ENCODE measurements at regions not wholly inside any gene's neighbourhood (a gene's known extent, or its start where the extent isn't known, plus 50 kb on each side); places are given as distances from the start of the nearest gene placed in this dataset.

DNA sequence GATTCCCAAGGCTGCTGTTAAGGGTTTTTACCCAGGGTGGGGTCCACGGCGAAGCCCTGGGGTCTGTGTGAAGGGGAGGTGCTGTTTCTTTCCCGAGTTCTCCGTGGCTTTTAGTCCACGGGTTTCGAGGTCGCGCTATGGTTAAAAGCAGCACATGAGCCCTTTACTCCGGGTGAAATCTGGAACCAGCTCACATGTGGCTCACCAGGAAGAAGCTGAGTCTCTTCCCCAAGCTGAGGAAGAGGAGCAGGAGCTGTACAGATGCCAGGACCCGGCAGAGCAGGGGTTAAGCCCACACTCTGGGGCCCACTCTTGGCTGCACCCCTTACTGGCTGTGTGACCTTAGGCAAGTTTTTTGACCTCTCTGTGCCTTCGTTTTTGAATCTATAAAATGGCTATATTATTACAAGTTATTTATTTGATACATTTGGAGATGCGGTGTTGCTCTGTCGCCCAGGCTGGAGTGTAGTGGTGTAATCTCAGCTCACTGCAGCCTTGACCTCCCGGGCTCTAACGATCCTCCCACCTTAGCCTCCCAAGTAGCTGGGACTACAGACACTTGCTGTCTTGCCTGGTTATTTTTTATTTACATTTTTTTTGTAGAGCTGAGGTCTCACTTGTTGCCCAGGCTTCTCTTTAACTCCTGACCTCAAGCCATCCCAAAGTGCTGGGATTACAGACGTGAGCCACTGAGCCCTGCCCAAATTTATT lies 266.3 kb downstream of the AACS start:
- TF ChIP-seq BRCA1 (IDR thresholded peaks at IDR 0.05; ENCODE audit: low read depth, low read length) (no peak), RAD21 (IDR thresholded peaks at IDR 0.05 in 1 of 2, conservative IDR thresholded peaks at IDR 0.05 in 1 of 2; ENCODE audit: low read depth in 2 of 2, low read length in 2 of 2) (no peak), TEAD4 (IDR thresholded peaks at IDR 0.05; ENCODE audit: low read depth, low read length) (no peak)
- TF ChIP-seq, protein P1, sequence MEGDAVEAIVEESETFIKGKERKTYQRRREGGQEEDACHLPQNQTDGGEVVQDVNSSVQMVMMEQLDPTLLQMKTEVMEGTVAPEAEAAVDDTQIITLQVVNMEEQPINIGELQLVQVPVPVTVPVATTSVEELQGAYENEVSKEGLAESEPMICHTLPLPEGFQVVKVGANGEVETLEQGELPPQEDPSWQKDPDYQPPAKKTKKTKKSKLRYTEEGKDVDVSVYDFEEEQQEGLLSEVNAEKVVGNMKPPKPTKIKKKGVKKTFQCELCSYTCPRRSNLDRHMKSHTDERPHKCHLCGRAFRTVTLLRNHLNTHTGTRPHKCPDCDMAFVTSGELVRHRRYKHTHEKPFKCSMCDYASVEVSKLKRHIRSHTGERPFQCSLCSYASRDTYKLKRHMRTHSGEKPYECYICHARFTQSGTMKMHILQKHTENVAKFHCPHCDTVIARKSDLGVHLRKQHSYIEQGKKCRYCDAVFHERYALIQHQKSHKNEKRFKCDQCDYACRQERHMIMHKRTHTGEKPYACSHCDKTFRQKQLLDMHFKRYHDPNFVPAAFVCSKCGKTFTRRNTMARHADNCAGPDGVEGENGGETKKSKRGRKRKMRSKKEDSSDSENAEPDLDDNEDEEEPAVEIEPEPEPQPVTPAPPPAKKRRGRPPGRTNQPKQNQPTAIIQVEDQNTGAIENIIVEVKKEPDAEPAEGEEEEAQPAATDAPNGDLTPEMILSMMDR (IDR thresholded peaks at IDR 0.05; ENCODE audit: control extremely low read depth in 1 of 3, insufficient read depth in 1 of 3, low read depth in 1 of 3, low read length in 3 of 3) = no peak
